H1 (cell line): ENCODE measurements at regions not wholly inside any gene's neighbourhood (a gene's known extent, or its start where the extent isn't known, plus 50 kb on each side); places are given as distances from the start of the nearest gene placed in this dataset.

ENCODE experiments used
- CTCF ChIA-PET: fragments of 300-600 bp; sonication (Branson Sonifier 250); formaldehyde crosslinking; loops from one replicate; lab custom pipeline; 2021; ENCODE audit not compliant: partially characterized antibody; lab: Charles Lee
- POLR2A ChIA-PET: fragments of 300-600 bp; sonication (Branson Sonifier 250); formaldehyde crosslinking; loops from one replicate; lab custom pipeline; 2021; ENCODE audit warnings: inconsistent platforms; ENCODE audit not compliant: partially characterized antibody; lab: Charles Lee
- DNase-seq, 2 experiments: peaks; one replicate each; pipeline versions ENCODE4 v3.0.0 to v3.0.0-alpha.2; 2010 to 2022; ENCODE audit warnings: low spot score in 2 of 2, low read depth in 1 of 2, mixed read lengths in 1 of 2
- FAIRE-seq: peaks from 2 replicates; lab custom pipeline; 2011; peaks lifted over from hg19 to GRCh38; lab: Jason Lieb, UNC
- H2AFZ ChIP-seq: 2 replicates; pipeline ENCODE4 v1.8.1; 2012; ENCODE audit warnings: low read length, inconsistent platforms
- H2AK5ac ChIP-seq: 2 replicates; pipeline ENCODE4 v1.6.1; 2013; ENCODE audit warnings: low read depth, low read length
- H2BK120ac ChIP-seq: replicated peaks from 2 replicates; pipeline ENCODE3; 2013; ENCODE audit warnings: low read depth, low read length, inconsistent platforms
- H2BK12ac ChIP-seq: 2 replicates; pipeline ENCODE4 v1.6.1; 2013; ENCODE audit warnings: low read depth, low read length
- H2BK15ac ChIP-seq: 2 replicates; pipeline ENCODE4 v1.6.1; 2013; ENCODE audit warnings: low read length
- H2BK20ac ChIP-seq: 2 replicates; pipeline ENCODE4 v1.6.1; 2013; ENCODE audit warnings: low read length
- H2BK5ac ChIP-seq: 2 replicates; pipeline ENCODE4 v1.6.1; 2013; ENCODE audit warnings: low read depth, low read length
- H3K14ac ChIP-seq: 2 replicates; pipeline ENCODE4 v1.6.1; 2013; ENCODE audit warnings: inconsistent platforms; ENCODE audit not compliant: insufficient read length
- H3K18ac ChIP-seq: 2 replicates; pipeline ENCODE4 v1.6.1; 2013; ENCODE audit warnings: low read length; ENCODE audit errors: extremely low read depth
- H3K23ac ChIP-seq: 2 replicates; pipeline ENCODE4 v1.6.1; 2013; ENCODE audit warnings: inconsistent platforms; ENCODE audit not compliant: insufficient read length
- H3K23me2 ChIP-seq: 2 replicates; pipeline ENCODE4 v1.6.1; 2013; ENCODE audit warnings: low read depth, low read length
- H3K27ac ChIP-seq: 2 replicates; pipeline ENCODE4 v1.6.1; 2011; ENCODE audit warnings: low read depth, low read length, inconsistent platforms
- H3K27me3 ChIP-seq, 4 experiments: replicated peaks in 1 of 4; 1 replicate in 1 of 4; 2 replicates in 3 of 4; pipeline versions ENCODE4 v1.6.1 to v1.8.1; 2011 to 2013; ENCODE audit warnings: low read length in 3 of 4, mild to moderate bottlenecking in 3 of 4, inconsistent platforms in 2 of 4, mixed read lengths in 2 of 4, moderate library complexity in 1 of 4; ENCODE audit not compliant: control insufficient read depth in 3 of 4, insufficient read depth in 3 of 4; ENCODE audit errors: extremely low read depth in 1 of 4
- H3K36me3 ChIP-seq, 4 experiments: 2 replicates each; pipeline versions ENCODE4 v1.6.1 to v1.8.1; 2011 to 2013; ENCODE audit warnings: mild to moderate bottlenecking in 4 of 4, low read length in 3 of 4, moderate library complexity in 2 of 4, control low read depth in 1 of 4, inconsistent platforms in 1 of 4; ENCODE audit not compliant: insufficient read depth in 4 of 4, control insufficient read depth in 2 of 4
- H3K4ac ChIP-seq: replicated peaks from 2 replicates; pipeline ENCODE3; 2013; ENCODE audit warnings: low read length, low read depth, mixed read lengths, inconsistent platforms; ENCODE audit not compliant: insufficient read length
- H3K4me1 ChIP-seq, 4 experiments: replicated peaks in 1 of 4; 1 replicate in 1 of 4; 2 replicates in 3 of 4; pipeline versions ENCODE4 v1.6.1 to v1.8.1; 2011 to 2013; ENCODE audit warnings: low read length in 3 of 4, inconsistent platforms in 2 of 4, mixed read lengths in 1 of 4; ENCODE audit not compliant: insufficient read depth in 4 of 4, control insufficient read depth in 3 of 4
- H3K4me2 ChIP-seq, 2 experiments: 2 replicates each; pipeline versions ENCODE4 v1.6.1 to v1.8.1; 2011 to 2013; ENCODE audit warnings: low read depth in 2 of 2, low read length in 2 of 2, control low read depth in 1 of 2, inconsistent platforms in 1 of 2, mild to moderate bottlenecking in 1 of 2; ENCODE audit not compliant: insufficient read depth in 1 of 2
- H3K4me3 ChIP-seq, 4 experiments: fragments of 200-600, 300-600 bp in 1 of 4; sonication (generic), shearing (Covaris generic), sonication (Bioruptor Twin) in 1 of 4; 2 replicates each; pipeline versions ENCODE4 v1.5.1 to v1.8.1; 2011 to 2016; ENCODE audit warnings: low read length in 4 of 4, low read depth in 3 of 4, control low read depth in 2 of 4, inconsistent platforms in 2 of 4, mild to moderate bottlenecking in 2 of 4, mixed read lengths in 1 of 4, moderate library complexity in 1 of 4; ENCODE audit not compliant: insufficient read depth in 2 of 4; ENCODE audit errors: extremely low read depth in 1 of 4
- H3K56ac ChIP-seq: replicated peaks from 2 replicates; pipeline ENCODE3; 2013; ENCODE audit warnings: low read depth, mild to moderate bottlenecking, mixed read lengths, low read length, inconsistent platforms; ENCODE audit not compliant: insufficient read length
- H3K79me1 ChIP-seq: 2 replicates; pipeline ENCODE4 v1.6.1; 2013; ENCODE audit warnings: low read depth, low read length, control low read depth
- H3K79me2 ChIP-seq, 2 experiments: 2 replicates each; pipeline versions ENCODE4 v1.6.1 to v1.8.1; 2012 to 2013; ENCODE audit warnings: low read length in 2 of 2, mild to moderate bottlenecking in 2 of 2, inconsistent platforms in 1 of 2; ENCODE audit not compliant: insufficient read depth in 2 of 2, control insufficient read depth in 1 of 2
- H3K9ac ChIP-seq, 4 experiments: replicated peaks in 1 of 4; 1 replicate in 1 of 4; 2 replicates in 3 of 4; pipeline versions ENCODE4 v1.6.1 to v1.8.1; 2011 to 2013; ENCODE audit warnings: low read depth in 3 of 4, low read length in 3 of 4, control low read depth in 2 of 4, mild to moderate bottlenecking in 2 of 4, moderate library complexity in 2 of 4, inconsistent platforms in 1 of 4; ENCODE audit errors: extremely low read depth in 1 of 4
- H3K9me3 ChIP-seq, 2 experiments: 2 replicates each; pipeline versions ENCODE4 v1.6.1 to v1.8.1; 2012 to 2013; ENCODE audit warnings: mild to moderate bottlenecking in 2 of 2, moderate library complexity in 2 of 2, control low read depth in 1 of 2, inconsistent platforms in 1 of 2, low read depth in 1 of 2, low read length in 1 of 2, mixed read lengths in 1 of 2; ENCODE audit not compliant: insufficient read depth in 2 of 2
- H4K20me1 ChIP-seq, 2 experiments: replicated peaks in 1 of 2; 2 replicates each; pipeline versions ENCODE3 to v1.8.1; 2011 to 2013; ENCODE audit warnings: inconsistent platforms in 2 of 2, low read length in 2 of 2, mild to moderate bottlenecking in 1 of 2; ENCODE audit not compliant: insufficient read depth in 2 of 2, control insufficient read depth in 1 of 2
- H4K5ac ChIP-seq: 2 replicates; pipeline ENCODE4 v1.6.1; 2013; ENCODE audit warnings: low read length, low read depth, mixed read lengths, inconsistent platforms; ENCODE audit not compliant: insufficient read length
- H4K8ac ChIP-seq: 2 replicates; pipeline ENCODE4 v1.8.0; 2013; ENCODE audit warnings: mild to moderate bottlenecking, moderate library complexity, low read length, inconsistent platforms; ENCODE audit not compliant: insufficient read depth; ENCODE audit errors: extremely low read depth
- H4K91ac ChIP-seq: replicated peaks from 2 replicates; pipeline ENCODE3; 2013; ENCODE audit warnings: low read length, mixed read lengths, inconsistent platforms; ENCODE audit not compliant: insufficient read length
- BACH1 ChIP-seq: IDR thresholded peaks from 2 replicates; pipeline ENCODE4 v1.6.1; 2012; ENCODE audit warnings: low read length, improper control_type of control experiment
- CHD1 ChIP-seq: IDR thresholded peaks from 2 replicates; pipeline ENCODE4 v1.6.1; 2012; ENCODE audit warnings: low read depth, low read length, improper control_type of control experiment
- EGR1 ChIP-seq: IDR thresholded peaks from 2 replicates; pipeline ENCODE4 v1.6.1; 2011; ENCODE audit warnings: low read depth, low read length, borderline replicate concordance
- EZH2 ChIP-seq: fragments of 200-600 bp; sonication (generic); IDR thresholded peaks from 2 replicates; pipeline ENCODE4 v1.7.1; 2012; ENCODE audit warnings: low read depth, mild to moderate bottlenecking, moderate library complexity, low read length, inconsistent platforms; ENCODE audit not compliant: severe bottlenecking
- GTF2F1 ChIP-seq: IDR thresholded peaks from 2 replicates; pipeline ENCODE4 v1.6.1; 2012; ENCODE audit warnings: low read depth, low read length, improper control_type of control experiment, borderline replicate concordance
- MAFK ChIP-seq: IDR thresholded peaks from 2 replicates; pipeline ENCODE4 v1.6.1; 2012; ENCODE audit warnings: low read depth, mild to moderate bottlenecking, improper control_type of control experiment, low read length
- RBBP5 ChIP-seq: IDR thresholded peaks from 2 replicates; pipeline ENCODE4 v1.7.1; 2012; ENCODE audit warnings: low read depth, mild to moderate bottlenecking, inconsistent platforms, low read length, moderate library complexity, borderline replicate concordance
- SP4 ChIP-seq: IDR thresholded peaks from 2 replicates; pipeline ENCODE4 v1.6.1; 2012; ENCODE audit warnings: low read length, inconsistent platforms
- SRF ChIP-seq: IDR thresholded peaks from 2 replicates; pipeline ENCODE4 v1.6.1; 2011; ENCODE audit warnings: mild to moderate bottlenecking, low read depth, low read length, moderate library complexity
- TAF7 ChIP-seq: optimal IDR thresholded peaks from 2 replicates; pipeline ENCODE3; 2011; ENCODE audit warnings: low read depth, mild to moderate bottlenecking, inconsistent platforms, low read length, moderate library complexity, borderline replicate concordance
- WGBS, 2 experiments: shearing (Covaris generic) in 1 of 2; methylation state at CpG; one replicate each; pipeline versions ENCODE4 v1.1.6 to v1.1.7; 2013 to 2015; ENCODE audit warnings: low lambda C conversion rate in 2 of 2, mixed read lengths in 2 of 2, inconsistent platforms in 1 of 2, low coverage in 1 of 2, missing lambda C conversion rate in 1 of 2; ENCODE audit not compliant: insufficient replicate concordance in 2 of 2, insufficient coverage in 1 of 2, insufficient read length in 1 of 2; ENCODE audit errors: extremely low coverage in 1 of 2, missing lambda C conversion rate in 1 of 2; 5-methylcytosine and 5-hydroxymethylcytosine counted together
- TF ChIP-seq, protein P1 (sequence below): IDR thresholded peaks from 2 replicates; pipeline ENCODE4 v1.6.1; 2012; ENCODE audit warnings: low read length, inconsistent platforms
- TF ChIP-seq, protein P2 (sequence below): IDR thresholded peaks from 2 replicates; pipeline ENCODE4 v1.6.1; 2011; ENCODE audit warnings: low read depth, mild to moderate bottlenecking, low read length; ENCODE audit not compliant: insufficient read depth

DNA sequence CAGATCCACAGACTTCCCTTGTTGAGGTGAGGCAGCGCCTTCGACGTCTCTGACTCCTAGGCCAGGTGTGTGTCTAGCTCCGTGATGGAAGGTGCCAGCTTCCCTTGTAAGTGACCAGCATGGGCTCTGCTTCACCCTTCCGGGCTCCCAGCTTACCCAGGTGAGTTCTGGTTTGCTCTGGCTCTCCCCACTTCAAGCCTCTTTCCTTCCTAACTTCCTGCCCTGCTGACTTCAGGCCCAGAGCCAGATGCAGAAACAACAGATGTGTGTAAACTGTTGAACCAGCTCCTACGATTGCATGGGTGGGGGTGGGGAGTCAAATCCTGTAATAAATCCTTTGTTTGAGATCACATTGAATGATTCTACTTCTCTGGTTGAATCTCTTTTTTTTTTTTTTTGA, 51.6 kb upstream of the BMP6 start:
- no peak overlapping the region for H4K8ac ChIP-seq
- no peaks in the 10 kb centered on the region for H3K9me3 ChIP-seq
- no peaks in the 10 kb centered on the region for H3K27me3 ChIP-seq
- no peak overlapping the region for H2BK120ac ChIP-seq
- ChIA-PET CTCF (interaction anchor here (0.8 to 3.1 kb wide), 16 partner anchors 9 to 385 kb away, joined by 3 to 14 read pairs (median 4); partner anchors contain the start of gene BMP6), POLR2A (interaction anchor here (1.8 kb wide), 1 partner anchor 54 kb away, joined by 5 read pairs; no protein-coding TSS in a partner anchor)
- H3K4me3 ChIP-seq, result no peak overlapping the region
- no peaks in the 10 kb centered on the region for H3K79me1 ChIP-seq
- no peaks in the 10 kb centered on the region for H4K20me1 ChIP-seq
- H3K79me2 ChIP-seq, result no peaks in the 10 kb centered on the region
- H3K4ac ChIP-seq, result no peak overlapping the region
- H3K56ac ChIP-seq, result no peak overlapping the region
- DNase-seq (no peak), FAIRE-seq (no peak)
- H3K4me1 ChIP-seq, result peaks cover 0 to 4% (median under 1%) of the 10 kb centered on the region in 4 experiments; a peak in 2 of 7 replicates
- no peak overlapping the region for H2AK5ac ChIP-seq
- H3K14ac ChIP-seq, result no peak overlapping the region
- H2BK5ac ChIP-seq, result no peak overlapping the region; the same call in 1 of the 2 replicates
- H4K91ac ChIP-seq, result no peak overlapping the region
- H3K9ac ChIP-seq, result no peak overlapping the region
- H2BK15ac ChIP-seq, result no peak overlapping the region; the same call in 1 of the 2 replicates
- no peak overlapping the region for H3K4me2 ChIP-seq
- H3K23me2 ChIP-seq, result no peaks in the 10 kb centered on the region; the same call in 1 of the 2 replicates
- 79% methylated on average over 6 of the region's 6 CpGs; no CpG with 5 or more reads in 1 of the 2 experiments for WGBS, 2 experiments
- 0 out of 2 replicates have a peak overlapping the region, but pooled peaks have one; percentile 41 for H2AFZ ChIP-seq
- no peak overlapping the region; the same call in 1 of the 2 replicates for H2BK20ac ChIP-seq
- H3K27ac ChIP-seq, result no peak overlapping the region
- no peak overlapping the region for H4K5ac ChIP-seq
- peak overlapping the region; percentile 41; the same call in 1 of the 2 replicates for H2BK12ac ChIP-seq
- no peak overlapping the region for H3K18ac ChIP-seq
- H3K36me3 ChIP-seq, result no peaks in the 10 kb centered on the region
- H3K23ac ChIP-seq, result no peak overlapping the region
- TF ChIP-seq EZH2, result no peak
- TF ChIP-seq, protein P1, sequence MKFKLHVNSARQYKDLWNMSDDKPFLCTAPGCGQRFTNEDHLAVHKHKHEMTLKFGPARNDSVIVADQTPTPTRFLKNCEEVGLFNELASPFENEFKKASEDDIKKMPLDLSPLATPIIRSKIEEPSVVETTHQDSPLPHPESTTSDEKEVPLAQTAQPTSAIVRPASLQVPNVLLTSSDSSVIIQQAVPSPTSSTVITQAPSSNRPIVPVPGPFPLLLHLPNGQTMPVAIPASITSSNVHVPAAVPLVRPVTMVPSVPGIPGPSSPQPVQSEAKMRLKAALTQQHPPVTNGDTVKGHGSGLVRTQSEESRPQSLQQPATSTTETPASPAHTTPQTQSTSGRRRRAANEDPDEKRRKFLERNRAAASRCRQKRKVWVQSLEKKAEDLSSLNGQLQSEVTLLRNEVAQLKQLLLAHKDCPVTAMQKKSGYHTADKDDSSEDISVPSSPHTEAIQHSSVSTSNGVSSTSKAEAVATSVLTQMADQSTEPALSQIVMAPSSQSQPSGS, result no peak
- TF ChIP-seq CHD1, result no peak
- no peak for TF ChIP-seq RBBP5
- TF ChIP-seq, protein P2, sequence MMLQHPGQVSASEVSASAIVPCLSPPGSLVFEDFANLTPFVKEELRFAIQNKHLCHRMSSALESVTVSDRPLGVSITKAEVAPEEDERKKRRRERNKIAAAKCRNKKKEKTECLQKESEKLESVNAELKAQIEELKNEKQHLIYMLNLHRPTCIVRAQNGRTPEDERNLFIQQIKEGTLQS, result no peak
- TF ChIP-seq TAF7, result no peak
- no peak for TF ChIP-seq SRF
- no peak for TF ChIP-seq MAFK
- no peak for TF ChIP-seq EGR1
- TF ChIP-seq GTF2F1, result no peak
- TF ChIP-seq BACH1, result no peak
- no peak for TF ChIP-seq SP4
